ENCODE measurements at regions not wholly inside any gene's neighbourhood (a gene's known extent, or its start where the extent isn't known, plus 50 kb on each side); places are given as distances from the start of the nearest gene placed in this dataset.

- TF ChIP-seq CTCF (tag by site-specific recombination; IDR thresholded peaks at IDR 0.05) (no peak), ZSCAN5A (tag by site-specific recombination; IDR thresholded peaks at IDR 0.05) (no peak), ZNF530 (tag by site-specific recombination; IDR thresholded peaks at IDR 0.05; ENCODE audit: low read depth) (no peak), ZNF518A (tag by site-specific recombination; conservative IDR thresholded peaks at IDR 0.05; ENCODE audit: low read depth) (no peak), PBX3 (CRISPR knock-in tag; IDR thresholded peaks at IDR 0.05) (no peak), YY1 (tag by site-specific recombination; IDR thresholded peaks at IDR 0.05) (no peak), ZBTB7A (tag by site-specific recombination; IDR thresholded peaks at IDR 0.05; ENCODE audit: low read depth) (no peak), ZNF549 (tag by site-specific recombination; IDR thresholded peaks at IDR 0.05) (no peak), ZNF670 (tag by site-specific recombination; IDR thresholded peaks at IDR 0.05; ENCODE audit: low read depth) (no peak), ZNF23 (tag by site-specific recombination; IDR thresholded peaks at IDR 0.05; ENCODE audit: borderline replicate concordance) (no peak), ZNF169 (tag by site-specific recombination; IDR thresholded peaks at IDR 0.05) (no peak)
- TF ChIP-seq, protein P1, sequence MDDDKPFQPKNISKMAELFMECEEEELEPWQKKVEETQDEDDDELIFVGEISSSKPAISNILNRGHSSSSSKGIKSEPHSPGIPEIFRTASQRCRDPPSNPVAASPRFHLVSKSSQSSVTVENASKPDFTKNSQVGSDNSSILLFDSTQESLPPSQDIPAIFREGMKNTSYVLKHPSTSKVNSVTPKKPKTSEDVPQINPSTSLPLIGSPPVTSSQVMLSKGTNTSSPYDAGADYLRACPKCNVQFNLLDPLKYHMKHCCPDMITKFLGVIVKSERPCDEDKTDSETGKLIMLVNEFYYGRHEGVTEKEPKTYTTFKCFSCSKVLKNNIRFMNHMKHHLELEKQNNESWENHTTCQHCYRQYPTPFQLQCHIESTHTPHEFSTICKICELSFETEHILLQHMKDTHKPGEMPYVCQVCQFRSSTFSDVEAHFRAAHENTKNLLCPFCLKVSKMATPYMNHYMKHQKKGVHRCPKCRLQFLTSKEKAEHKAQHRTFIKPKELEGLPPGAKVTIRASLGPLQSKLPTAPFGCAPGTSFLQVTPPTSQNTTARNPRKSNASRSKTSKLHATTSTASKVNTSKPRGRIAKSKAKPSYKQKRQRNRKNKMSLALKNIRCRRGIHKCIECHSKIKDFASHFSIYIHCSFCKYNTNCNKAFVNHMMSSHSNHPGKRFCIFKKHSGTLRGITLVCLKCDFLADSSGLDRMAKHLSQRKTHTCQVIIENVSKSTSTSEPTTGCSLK (tag by site-specific recombination; IDR thresholded peaks at IDR 0.05) = no peak
Observed at GRCh38 chr19:34589730-34590129, 87.2 kb downstream of the SCGB2B2 start.
